Activated CD4-positive, CD25-positive, alpha-beta regulatory T cell (primary cell): ENCODE measurements at regions not wholly inside any gene's neighbourhood (a gene's known extent, or its start where the extent isn't known, plus 50 kb on each side); places are given as distances from the start of the nearest gene placed in this dataset.

Source experiments
- DNase-seq, 4 experiments: peaks; one replicate each; lab custom pipeline; 2025; lab: John Stamatoyannopoulos, UW

DNA sequence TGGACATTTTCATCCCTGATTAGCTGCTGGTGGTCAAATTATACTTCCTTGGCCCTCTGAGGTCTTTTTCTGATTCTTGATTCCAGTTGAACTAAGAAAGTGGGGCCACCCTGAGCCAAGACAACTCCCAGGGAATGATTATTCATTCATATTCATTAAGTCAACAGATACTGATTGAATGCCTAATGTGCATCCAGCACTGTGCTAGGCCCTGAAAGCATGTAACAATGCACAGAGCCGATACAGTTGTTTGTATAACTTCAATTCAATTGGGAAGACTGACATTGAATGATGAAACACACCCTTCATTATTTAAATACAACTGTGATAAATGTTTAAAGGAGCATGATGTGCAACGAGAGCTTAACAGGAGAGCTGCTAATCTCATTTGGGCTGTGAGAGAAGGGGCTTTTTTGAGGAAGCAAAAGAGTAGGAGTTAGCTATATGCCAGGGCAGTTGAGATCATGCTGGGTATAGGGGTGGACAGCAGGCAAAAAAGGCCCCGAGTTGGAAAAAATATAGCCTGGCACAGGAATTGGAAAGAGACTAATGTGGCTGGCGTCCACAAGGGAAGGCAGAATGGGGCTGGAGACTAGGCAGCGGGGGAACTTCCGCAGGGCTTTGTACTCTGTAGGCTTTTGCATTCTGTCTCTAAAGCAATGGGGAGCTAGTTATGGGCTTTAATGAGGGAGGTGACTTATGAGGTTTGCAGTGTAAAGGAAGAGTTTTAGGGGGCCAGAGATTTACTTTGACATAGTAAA, 57.2 kb upstream of the ACVR1 start:
- no peak for DNase-seq

DNA sequence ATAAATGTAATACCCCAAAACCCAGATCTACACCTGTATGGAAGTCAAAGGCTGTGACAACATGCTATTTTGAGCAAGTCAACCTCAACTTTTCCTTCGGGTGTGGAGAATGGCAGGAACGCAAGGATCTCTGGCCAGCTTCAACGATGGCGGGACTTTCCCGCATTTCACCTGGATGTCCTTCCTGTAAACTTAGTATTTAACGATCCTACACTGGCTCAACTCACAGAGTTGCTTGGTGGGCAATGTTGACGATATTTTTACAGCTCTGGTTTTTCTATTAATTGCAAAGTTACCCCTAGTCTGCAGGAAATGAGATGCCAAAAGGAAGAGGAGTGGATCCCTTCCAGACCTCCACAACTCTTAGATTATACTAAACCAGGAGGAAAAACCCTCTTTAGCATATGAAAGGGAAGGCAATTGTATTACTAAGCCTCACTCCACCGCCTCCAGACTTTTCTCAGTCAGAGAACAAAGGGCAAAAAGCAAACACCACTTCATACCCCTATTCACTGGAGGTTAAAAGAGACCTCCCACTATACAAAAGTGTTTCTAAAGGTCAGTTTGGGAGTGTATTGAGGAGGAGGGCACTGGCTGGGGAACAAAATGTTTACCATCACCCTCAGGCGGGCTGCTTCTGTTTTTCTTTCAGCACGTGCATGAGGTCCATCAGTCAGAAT, 56.5 kb upstream of the ACVR1 start:
- no peak for DNase-seq

- no peak for DNase-seq
Observed at GRCh38 chr2:157931542-157931941, 55.4 kb upstream of the ACVR1 start.

GRCh38 chr2:157930728-157931127, 54.6 kb upstream of the ACVR1 start:
- DNase-seq: no peak

- DNase-seq: no peak
Observed at GRCh38 chr2:157929871-157930667, 53.9 kb upstream of the ACVR1 start.

DNA sequence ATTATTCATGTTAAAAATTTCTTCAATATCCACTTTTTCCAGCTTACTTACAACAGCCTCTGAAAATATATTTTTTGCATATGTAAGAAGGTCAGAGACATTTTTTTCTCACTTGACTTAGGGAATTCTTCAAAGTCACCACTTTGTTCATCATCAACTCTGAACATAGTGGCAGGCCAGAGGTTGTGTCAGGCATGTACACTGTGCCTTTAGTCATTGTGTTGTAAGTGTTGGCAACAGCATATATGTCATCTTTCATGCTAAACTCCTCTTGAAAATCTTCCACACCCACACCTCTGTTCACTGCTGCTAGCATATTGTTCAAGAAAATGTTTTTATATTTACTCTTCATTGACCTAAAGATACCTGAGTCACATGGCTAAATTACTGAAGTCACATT, 52.2 kb upstream of the ACVR1 start:
- DNase-seq: no peak

- no peak for DNase-seq
Observed at GRCh38 chr2:157927155-157927554, 51.0 kb upstream of the ACVR1 start.
